ENCODE measurements at regions not wholly inside any gene's neighbourhood (a gene's known extent, or its start where the extent isn't known, plus 50 kb on each side); places are given as distances from the start of the nearest gene placed in this dataset.

DNA sequence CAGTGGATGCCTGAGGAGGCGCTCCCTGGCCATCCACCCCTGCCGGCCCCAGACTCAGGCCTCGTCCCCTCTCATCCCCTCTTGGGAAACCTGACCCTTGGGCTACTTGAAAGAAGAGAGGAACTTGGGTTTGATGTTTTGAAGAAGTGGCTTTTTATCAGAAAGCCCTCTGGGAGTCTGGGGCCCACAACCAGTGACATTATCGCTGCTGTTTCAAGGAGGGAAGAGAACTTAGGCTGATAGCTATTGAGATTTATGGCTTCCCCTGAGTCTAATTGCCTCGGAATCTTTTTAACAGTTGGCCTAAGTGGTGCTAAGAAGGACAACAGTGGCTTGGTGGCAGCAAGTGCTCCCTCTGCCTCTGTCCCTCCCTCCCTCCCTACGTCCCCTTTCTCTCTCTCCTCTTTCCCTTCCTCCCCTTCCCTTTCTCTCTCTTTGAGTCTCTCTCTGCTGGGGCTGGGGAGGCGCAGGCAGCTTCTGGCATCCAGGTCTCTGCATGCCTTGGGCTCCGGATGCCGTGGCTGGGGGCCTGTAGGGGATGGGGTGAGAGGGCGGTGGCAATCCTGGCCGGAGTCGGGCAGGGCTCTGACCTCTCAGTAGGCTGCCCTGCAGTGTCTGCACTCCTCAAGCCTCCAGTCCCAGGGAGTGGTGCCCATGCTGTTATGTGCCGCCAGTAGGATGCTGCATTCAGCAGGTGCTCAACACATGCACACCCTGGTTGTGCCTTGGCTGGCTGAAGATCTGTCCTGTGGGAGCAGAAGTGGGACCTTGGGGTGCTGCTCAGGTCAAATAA, 49.6 kb upstream of the RXRA start:
- DNase-seq = peak; percentile 51 to 57
